ENCODE measurements at regions not wholly inside any gene's neighbourhood (a gene's known extent, or its start where the extent isn't known, plus 50 kb on each side); places are given as distances from the start of the nearest gene placed in this dataset.

GRCh38 chr3:132788301-132788671, 66.1 kb upstream of the NPHP3 start:
- no peak overlapping the region for H3K27ac ChIP-seq (ENCODE audit: low read depth in 1 of 2, low read length in 1 of 2)
- peak; percentile 50 for ATAC-seq (ENCODE audit: insufficient read depth, low FRiP score)
- H3K4me1 ChIP-seq (ENCODE audit: control insufficient read depth in 5 of 5, insufficient read depth in 5 of 5, low read length in 5 of 5), result peaks cover 0 to 34% (median 3%) of the 10 kb centered on the region in 5 donors
- peak; percentile 81 to 99 (median 99) for DNase-seq
- H3K9ac ChIP-seq (ENCODE audit: insufficient read depth in 1 of 2, low read length in 2 of 2), result no peak overlapping the region
- no peak overlapping the region for H3K4me3 ChIP-seq
- H3K36me3 ChIP-seq (ENCODE audit: control insufficient read depth in 4 of 4, insufficient read depth in 4 of 4, low read length in 4 of 4), result no peaks in the 10 kb centered on the region
- H3K27me3 ChIP-seq (ENCODE audit: control insufficient read depth in 3 of 3, insufficient read depth in 3 of 3, low read length in 2 of 3), result no peaks in the 10 kb centered on the region
- H3K9me3 ChIP-seq (ENCODE audit: control insufficient read depth in 4 of 4, insufficient read depth in 3 of 4, low read length in 3 of 4), result no peaks in the 10 kb centered on the region
- TF ChIP-seq CTCF (IDR thresholded peaks at IDR 0.05; ENCODE audit: control extremely low read depth, extremely low read depth), result no peak

GRCh38 chr3:132787616-132788300, 65.5 kb upstream of the NPHP3 start:
- Histone ChIP-seq H3K27me3 (ENCODE audit: control insufficient read depth in 3 of 3, insufficient read depth in 3 of 3, low read length in 2 of 3) (no peaks in the 10 kb centered on the region), H3K36me3 (ENCODE audit: control insufficient read depth in 4 of 4, insufficient read depth in 4 of 4, low read length in 4 of 4) (no peaks in the 10 kb centered on the region), H3K4me1 (ENCODE audit: control insufficient read depth in 5 of 5, insufficient read depth in 5 of 5, low read length in 5 of 5) (peaks cover 0 to 37% (median 3%) of the 10 kb centered on the region in 5 donors), H3K4me3 (no peak overlapping the region), H3K9me3 (ENCODE audit: control insufficient read depth in 4 of 4, insufficient read depth in 3 of 4, low read length in 3 of 4) (no peaks in the 10 kb centered on the region), H3K27ac (ENCODE audit: low read depth in 1 of 2, low read length in 1 of 2) (peak overlapping the region in 1 of 2 donors; percentile 16), H3K9ac (ENCODE audit: insufficient read depth in 1 of 2, low read length in 2 of 2) (no peak overlapping the region)
- DNase-seq (peak; percentile 82 to 98 (median 92)), ATAC-seq (ENCODE audit: insufficient read depth, low FRiP score) (peak; percentile 38)
- TF ChIP-seq CTCF (IDR thresholded peaks at IDR 0.05; ENCODE audit: control extremely low read depth, extremely low read depth), result no peak
- 46 to 75% methylated on average over 2 of the region's 2 CpGs for WGBS, 2 donors

- H3K36me3 ChIP-seq (ENCODE audit: control insufficient read depth in 4 of 4, insufficient read depth in 4 of 4, low read length in 4 of 4), result no peaks in the 10 kb centered on the region
- WGBS, 2 donors, result 80 to 89% methylated on average over 3 of the region's 3 CpGs
- H3K9me3 ChIP-seq (ENCODE audit: control insufficient read depth in 4 of 4, insufficient read depth in 3 of 4, low read length in 3 of 4), result no peaks in the 10 kb centered on the region
- H3K4me3 ChIP-seq, result no peak overlapping the region
- no peak overlapping the region for H3K9ac ChIP-seq (ENCODE audit: insufficient read depth in 1 of 2, low read length in 2 of 2)
- DNase-seq, result no peak
- no peaks in the 10 kb centered on the region for H3K27me3 ChIP-seq (ENCODE audit: control insufficient read depth in 3 of 3, insufficient read depth in 3 of 3, low read length in 2 of 3)
- peaks cover 0 to 37% (median 3%) of the 10 kb centered on the region in 5 donors for H3K4me1 ChIP-seq (ENCODE audit: control insufficient read depth in 5 of 5, insufficient read depth in 5 of 5, low read length in 5 of 5)
- no peak for TF ChIP-seq CTCF (IDR thresholded peaks at IDR 0.05; ENCODE audit: control extremely low read depth, extremely low read depth)
- peak overlapping the region in 1 of 2 donors; percentile 39 for H3K27ac ChIP-seq (ENCODE audit: low read depth in 1 of 2, low read length in 1 of 2)
- no peak for ATAC-seq (ENCODE audit: insufficient read depth, low FRiP score)
Observed at GRCh38 chr3:132786890-132787289, 64.7 kb upstream of the NPHP3 start.

- Histone ChIP-seq H3K4me1 (ENCODE audit: control insufficient read depth in 5 of 5, insufficient read depth in 5 of 5, low read length in 5 of 5) (peaks cover 0 to 31% (median 3%) of the 10 kb centered on the region in 5 donors), H3K27ac (ENCODE audit: low read depth in 1 of 2, low read length in 1 of 2) (no peak overlapping the region), H3K27me3 (ENCODE audit: control insufficient read depth in 3 of 3, insufficient read depth in 3 of 3, low read length in 2 of 3) (no peaks in the 10 kb centered on the region), H3K9me3 (ENCODE audit: control insufficient read depth in 4 of 4, insufficient read depth in 3 of 4, low read length in 3 of 4) (no peaks in the 10 kb centered on the region), H3K9ac (ENCODE audit: insufficient read depth in 1 of 2, low read length in 2 of 2) (no peak overlapping the region), H3K4me3 (no peak overlapping the region), H3K36me3 (ENCODE audit: control insufficient read depth in 4 of 4, insufficient read depth in 4 of 4, low read length in 4 of 4) (no peaks in the 10 kb centered on the region)
- 64 to 71% methylated on average over 3 of the region's 3 CpGs for WGBS, 2 donors
- TF ChIP-seq CTCF (IDR thresholded peaks at IDR 0.05; ENCODE audit: control extremely low read depth, extremely low read depth), result no peak
- DNase-seq (no peak), ATAC-seq (ENCODE audit: insufficient read depth, low FRiP score) (no peak)
Observed at GRCh38 chr3:132785292-132785691, 63.1 kb upstream of the NPHP3 start.
